Mesendoderm (in vitro differentiated cells): ENCODE measurements at regions not wholly inside any gene's neighbourhood (a gene's known extent, or its start where the extent isn't known, plus 50 kb on each side); places are given as distances from the start of the nearest gene placed in this dataset. TPM values are rescaled to one million over a fixed set of nuclear protein-coding genes. Genes with fewer than 3 reads are reported as not detected.

Experiments
- small RNA-seq: library from polyadenylated mRNA; stranded (forward); fragments of <200 nt; extraction: miRNeasy Mini kit (QIAGEN cat#:217004); gene quantifications from one replicate; pipeline ENCODE3, GENCODE V24; 2013; ENCODE audit not compliant: insufficient read depth

Small RNAs in the stretch of these regions (small RNA-seq; reads per million reads assigned to genes)
- not detected for gene RNA5SP54
